GM12864 (cell line): ENCODE measurements at regions not wholly inside any gene's neighbourhood (a gene's known extent, or its start where the extent isn't known, plus 50 kb on each side); places are given as distances from the start of the nearest gene placed in this dataset.

Experiments
- DNase-seq: peaks from one replicate; pipeline ENCODE4 v3.0.0-alpha.2; 2011; ENCODE audit warnings: low read depth
- H3K4me3 ChIP-seq: 2 replicates; pipeline ENCODE4 v1.5.1; 2011; ENCODE audit warnings: mild to moderate bottlenecking, low read depth, low read length, control low read depth
- CTCF ChIP-seq: IDR thresholded peaks from 2 replicates; pipeline ENCODE4 v1.5.1; 2011; ENCODE audit warnings: low read depth, mild to moderate bottlenecking, moderate library complexity, low read length, control low read depth, inconsistent platforms; ENCODE audit errors: missing control alignments

DNA sequence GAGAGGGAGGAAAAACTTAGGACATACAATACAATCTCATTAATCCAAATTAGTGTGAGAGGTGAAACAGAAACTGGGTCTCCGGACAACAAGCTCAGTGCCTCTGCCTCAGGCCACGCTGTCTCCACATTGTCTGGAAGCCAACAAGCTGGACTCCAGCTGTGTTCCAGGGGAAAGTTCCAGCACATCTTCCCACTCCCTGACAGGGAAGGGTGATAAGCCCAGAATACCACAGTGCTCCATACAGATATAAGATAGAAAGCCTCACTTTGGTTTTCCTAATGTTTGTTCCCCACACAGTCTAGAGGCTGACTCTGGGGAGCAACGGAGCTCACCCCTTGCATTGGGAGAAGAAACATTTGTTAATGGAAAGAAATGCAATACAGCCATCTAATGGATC is 117.1 kb upstream of the SPTLC3 start:
- no peak overlapping the region for H3K4me3 ChIP-seq
- no peak for TF ChIP-seq CTCF
- DNase-seq, result no peak

DNA sequence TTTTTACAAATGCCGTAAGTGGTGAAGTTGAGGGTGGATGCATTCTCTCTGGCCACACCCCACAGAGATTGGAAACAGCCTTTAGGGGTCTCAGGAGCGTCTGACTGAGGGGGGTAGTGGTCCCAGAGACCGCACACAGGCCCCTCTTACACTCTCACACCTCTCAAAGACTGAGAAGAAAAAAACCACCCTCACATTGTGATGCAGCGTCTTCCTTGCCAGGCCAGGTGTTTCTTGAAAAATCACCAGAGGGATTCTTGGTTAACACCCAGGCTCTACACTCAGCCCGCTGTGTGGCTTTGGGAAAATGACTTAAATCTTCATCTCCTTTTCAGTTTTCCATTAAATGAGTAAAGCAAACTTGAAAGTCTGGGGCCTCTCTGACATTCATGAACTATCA is 115.8 kb upstream of the SPTLC3 start:
- no peak overlapping the region for H3K4me3 ChIP-seq
- no peak for TF ChIP-seq CTCF
- DNase-seq, result no peak

DNA sequence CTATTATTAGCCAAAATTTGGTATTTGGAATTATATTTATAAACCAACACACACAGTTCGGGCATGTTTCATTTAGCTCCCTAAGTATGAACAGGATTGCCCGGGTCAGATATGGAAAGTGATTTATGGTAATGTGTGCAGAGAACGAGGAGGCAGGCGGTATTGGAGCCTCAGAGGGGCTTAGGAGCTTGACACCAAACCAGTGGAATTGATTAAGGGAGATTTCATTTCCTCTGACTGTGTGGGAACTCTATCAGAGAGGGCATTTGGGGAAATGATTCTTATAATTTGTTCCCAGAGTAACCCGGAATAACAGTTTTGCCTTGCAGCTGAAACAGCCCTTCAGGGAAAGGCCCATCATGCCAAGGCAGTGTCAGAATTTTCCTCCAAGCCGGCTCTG is 115.1 kb upstream of the SPTLC3 start:
- no peak for TF ChIP-seq CTCF
- no peak overlapping the region for H3K4me3 ChIP-seq
- DNase-seq, result no peak

DNA sequence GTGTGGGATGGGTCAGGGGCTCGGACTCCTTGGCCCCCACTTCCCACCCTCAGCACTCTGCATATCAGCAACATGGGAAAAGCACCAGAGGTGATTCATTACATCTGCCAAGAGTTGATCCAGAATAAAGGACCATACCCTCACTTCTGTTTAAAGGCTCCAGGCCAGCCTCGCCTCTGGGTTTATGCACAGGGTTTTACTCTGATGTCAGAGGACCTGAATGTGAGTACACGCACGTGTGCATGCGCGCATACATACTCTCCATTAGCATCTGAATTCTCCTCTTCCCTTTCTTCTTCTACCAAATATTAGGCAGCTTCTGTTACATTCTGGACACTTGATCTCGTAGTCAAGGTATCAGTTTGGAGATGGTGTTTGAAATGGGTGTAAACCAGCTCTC is 114.7 kb upstream of the SPTLC3 start:
- no peak for TF ChIP-seq CTCF
- no peak for DNase-seq
- H3K4me3 ChIP-seq, result no peak overlapping the region

DNA sequence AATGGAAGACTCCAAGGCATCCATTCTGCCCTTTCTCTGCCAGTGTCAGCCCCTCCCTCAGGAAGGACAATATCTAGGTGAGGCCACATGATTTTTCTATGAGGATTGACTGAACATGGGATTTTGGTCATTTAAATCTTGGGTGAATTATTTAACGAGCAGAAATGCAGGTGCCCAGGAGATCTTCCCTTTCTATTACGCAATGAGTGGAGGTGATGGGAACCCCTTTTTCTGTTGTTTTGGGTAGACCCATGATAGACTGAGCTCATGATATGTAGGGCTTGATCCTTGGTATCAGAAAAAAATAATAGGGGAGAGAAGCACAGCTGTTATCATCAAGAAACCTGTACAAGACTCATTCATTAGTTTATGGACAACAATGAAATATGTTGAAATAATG is 112.6 kb upstream of the SPTLC3 start:
- DNase-seq, result no peak
- H3K4me3 ChIP-seq, result no peak overlapping the region
- TF ChIP-seq CTCF, result no peak

DNA sequence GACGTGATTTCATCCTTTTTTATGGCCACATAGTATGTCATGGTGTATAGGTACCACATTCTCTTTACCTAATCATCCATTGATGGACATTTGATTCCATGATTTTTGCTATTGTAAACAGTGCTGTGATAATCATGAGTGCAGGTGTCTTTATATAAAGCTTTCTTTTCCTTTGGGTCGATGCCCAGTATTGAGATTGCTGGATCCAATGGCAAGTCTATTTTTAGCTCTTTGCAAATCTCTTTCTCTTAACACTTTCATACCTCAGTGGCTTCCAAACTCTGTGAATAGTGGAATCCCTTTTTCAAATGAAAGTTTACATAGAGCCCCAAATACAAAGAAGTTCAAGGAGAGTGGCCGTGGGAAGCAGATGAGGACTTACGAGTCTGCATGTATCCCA is 105.8 kb upstream of the SPTLC3 start:
- TF ChIP-seq CTCF, result no peak
- no peak for DNase-seq
- no peak overlapping the region for H3K4me3 ChIP-seq

- no peak for DNase-seq
- H3K4me3 ChIP-seq, result no peak overlapping the region
- TF ChIP-seq CTCF, result no peak
These were observed 102.4 kb upstream of the SPTLC3 start for GRCh38 chr20:12906361-12906760.
